HFF-Myc (cell line): ENCODE measurements at regions not wholly inside any gene's neighbourhood (a gene's known extent, or its start where the extent isn't known, plus 50 kb on each side); places are given as distances from the start of the nearest gene placed in this dataset.

Experiments used
- DNase-seq: peaks from one replicate; pipeline ENCODE4 v3.0.0-alpha.2; 2011; ENCODE audit warnings: low read depth; ENCODE audit errors: extremely low read depth
- H3K4me3 ChIP-seq: replicated peaks from 2 replicates; pipeline ENCODE4 v1.5.1; 2011; ENCODE audit warnings: low read depth, mild to moderate bottlenecking, control low read depth, low read length
- TF ChIP-seq, protein P1 (sequence below): IDR thresholded peaks from 2 replicates; pipeline ENCODE4 v1.5.1; 2012; ENCODE audit warnings: mild to moderate bottlenecking, low read depth, low read length, control low read depth; ENCODE audit errors: missing control alignments

DNA sequence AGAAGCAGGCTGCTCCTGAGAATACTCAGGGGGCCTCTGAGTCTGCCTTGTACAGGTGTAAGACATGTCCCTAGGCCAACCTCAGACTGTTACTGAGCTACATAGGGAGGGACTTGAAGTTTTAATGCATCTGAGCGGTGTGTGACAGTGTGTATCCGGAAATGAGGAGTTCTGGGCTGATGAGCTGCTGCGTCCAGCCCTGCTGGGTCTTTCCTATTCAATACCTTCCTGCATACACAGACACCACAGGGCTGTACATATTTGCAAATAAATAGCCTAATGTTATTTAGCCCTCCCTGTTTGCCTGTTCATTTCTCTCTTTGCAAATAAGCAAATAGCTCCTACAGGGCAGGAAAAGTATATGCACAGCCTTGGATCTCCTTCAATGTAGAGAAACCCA, 134.7 kb upstream of the KIRREL3 start:
- TF ChIP-seq, protein P1, sequence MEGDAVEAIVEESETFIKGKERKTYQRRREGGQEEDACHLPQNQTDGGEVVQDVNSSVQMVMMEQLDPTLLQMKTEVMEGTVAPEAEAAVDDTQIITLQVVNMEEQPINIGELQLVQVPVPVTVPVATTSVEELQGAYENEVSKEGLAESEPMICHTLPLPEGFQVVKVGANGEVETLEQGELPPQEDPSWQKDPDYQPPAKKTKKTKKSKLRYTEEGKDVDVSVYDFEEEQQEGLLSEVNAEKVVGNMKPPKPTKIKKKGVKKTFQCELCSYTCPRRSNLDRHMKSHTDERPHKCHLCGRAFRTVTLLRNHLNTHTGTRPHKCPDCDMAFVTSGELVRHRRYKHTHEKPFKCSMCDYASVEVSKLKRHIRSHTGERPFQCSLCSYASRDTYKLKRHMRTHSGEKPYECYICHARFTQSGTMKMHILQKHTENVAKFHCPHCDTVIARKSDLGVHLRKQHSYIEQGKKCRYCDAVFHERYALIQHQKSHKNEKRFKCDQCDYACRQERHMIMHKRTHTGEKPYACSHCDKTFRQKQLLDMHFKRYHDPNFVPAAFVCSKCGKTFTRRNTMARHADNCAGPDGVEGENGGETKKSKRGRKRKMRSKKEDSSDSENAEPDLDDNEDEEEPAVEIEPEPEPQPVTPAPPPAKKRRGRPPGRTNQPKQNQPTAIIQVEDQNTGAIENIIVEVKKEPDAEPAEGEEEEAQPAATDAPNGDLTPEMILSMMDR = no peak
- DNase-seq = no peak
- H3K4me3 ChIP-seq = no peak overlapping the region

DNA sequence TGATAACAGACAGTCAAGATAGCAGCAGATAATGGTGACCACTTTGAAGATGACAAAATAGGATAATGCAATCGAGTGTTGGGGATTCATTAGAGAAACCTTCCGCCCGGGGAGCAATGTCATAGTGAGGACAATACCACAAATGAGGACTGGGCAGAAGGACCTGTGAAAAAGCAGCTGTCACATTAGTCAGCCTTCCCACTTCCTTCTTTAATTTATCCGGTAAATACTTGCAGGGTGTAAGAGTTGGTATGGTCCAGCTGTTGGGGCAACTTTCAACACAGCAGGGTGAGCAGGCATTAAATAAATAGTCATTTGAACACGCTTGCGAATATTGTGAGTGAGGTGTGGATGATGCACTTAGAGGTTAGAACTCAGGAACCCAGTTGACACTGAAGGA, 132.5 kb upstream of the KIRREL3 start:
- no peak overlapping the region for H3K4me3 ChIP-seq
- TF ChIP-seq, protein P1 = no peak
- no peak for DNase-seq

DNA sequence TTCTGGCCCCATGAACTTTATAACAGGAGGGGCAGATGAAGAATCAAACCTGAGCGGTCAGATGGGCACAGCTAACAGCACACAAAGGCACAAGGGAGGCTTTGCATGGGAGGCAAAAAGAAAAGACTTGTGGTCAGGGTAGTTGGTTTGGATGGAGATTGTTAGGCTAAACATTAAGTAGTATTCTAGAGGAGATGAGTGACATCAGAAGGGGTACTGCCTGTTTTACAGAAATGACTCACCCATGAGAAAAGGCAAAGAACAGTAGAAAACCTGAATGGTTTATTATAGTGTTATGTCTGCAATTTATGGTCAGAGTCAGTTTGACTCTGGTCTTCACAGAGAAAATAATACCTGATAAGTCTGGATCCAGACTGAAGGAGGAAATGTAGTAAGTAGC, 129.8 kb upstream of the KIRREL3 start:
- no peak for DNase-seq
- no peak overlapping the region for H3K4me3 ChIP-seq
- TF ChIP-seq, protein P1 = no peak

- DNase-seq = no peak
- TF ChIP-seq, protein P1 = no peak
- H3K4me3 ChIP-seq = no peak overlapping the region
These were observed 126.4 kb upstream of the KIRREL3 start for GRCh38 chr11:127126986-127127385.

GRCh38 chr11:127119356-127119755, 118.8 kb upstream of the KIRREL3 start:
- TF ChIP-seq, protein P1 = no peak
- H3K4me3 ChIP-seq = no peak overlapping the region
- DNase-seq = no peak

DNA sequence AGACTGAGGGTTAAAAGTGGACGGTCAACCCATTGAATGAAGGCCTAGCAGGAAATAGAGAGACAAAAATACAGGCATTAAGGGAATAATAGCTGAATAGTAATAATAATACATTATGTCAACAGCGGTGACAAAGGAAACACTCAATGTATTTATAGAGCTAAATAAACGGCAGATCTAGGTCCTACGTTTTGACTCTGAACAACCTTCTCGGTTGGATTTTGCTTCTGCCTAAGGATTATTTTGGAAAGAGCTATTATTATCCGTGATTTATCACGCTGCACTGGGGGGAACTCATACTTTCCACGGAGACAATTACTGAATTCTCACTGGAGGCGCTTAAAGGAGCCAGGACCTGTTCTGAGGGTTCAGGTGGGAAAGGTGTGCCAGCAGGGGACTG, 118.2 kb upstream of the KIRREL3 start:
- no peak overlapping the region for H3K4me3 ChIP-seq
- DNase-seq = no peak
- TF ChIP-seq, protein P1 = no peak

DNA sequence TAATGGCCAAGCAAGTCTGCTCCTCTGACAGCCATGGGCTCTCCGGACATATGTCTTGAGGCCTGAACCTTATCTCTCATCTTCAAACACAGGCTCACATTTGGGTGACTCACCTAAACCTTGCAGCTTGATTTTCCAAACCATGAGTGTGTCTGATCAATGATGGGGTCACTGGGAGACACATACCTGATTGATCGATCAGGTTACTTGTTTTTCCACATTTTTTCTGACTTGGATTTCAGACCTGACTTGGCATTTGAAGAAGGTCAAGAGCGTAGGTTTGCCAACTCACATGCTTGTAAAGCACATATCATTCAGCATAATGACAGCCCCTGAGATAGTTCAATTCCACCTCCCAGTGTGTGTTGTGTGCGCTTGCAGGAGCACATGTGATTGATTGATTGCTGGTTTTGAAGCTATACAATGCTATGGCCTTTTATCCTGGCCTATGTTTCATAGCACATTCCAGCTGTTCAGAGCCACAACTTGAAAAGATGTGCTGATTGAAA, 116.7 kb upstream of the KIRREL3 start:
- DNase-seq = no peak
- TF ChIP-seq, protein P1 = no peak
- H3K4me3 ChIP-seq = no peak overlapping the region
